Breast epithelium (tissue), 3 donors: ENCODE measurements at regions not wholly inside any gene's neighbourhood (a gene's known extent, or its start where the extent isn't known, plus 50 kb on each side); places are given as distances from the start of the nearest gene placed in this dataset.

Experiments used
- CTCF ChIP-seq, 3 donors: fragments of 450-650 bp; IDR thresholded peaks; one replicate each; pipeline ENCODE4 v1.5.1; 2016 to 2017; ENCODE audit warnings: antibody characterized with exemption in 3 of 3, mild to moderate bottlenecking in 3 of 3, moderate library complexity in 3 of 3
- POLR2A ChIP-seq: fragments of 450-650 bp; IDR thresholded peaks from one replicate; pipeline ENCODE4 v1.6.1; 2016; ENCODE audit warnings: antibody characterized with exemption, mild to moderate bottlenecking, moderate library complexity
- POLR2AphosphoS5 ChIP-seq, 3 donors: sonication (generic); formaldehyde crosslinking; IDR thresholded peaks; one replicate each; pipeline ENCODE4 v1.6.1; 2017; ENCODE audit warnings: antibody characterized with exemption in 3 of 3

DNA sequence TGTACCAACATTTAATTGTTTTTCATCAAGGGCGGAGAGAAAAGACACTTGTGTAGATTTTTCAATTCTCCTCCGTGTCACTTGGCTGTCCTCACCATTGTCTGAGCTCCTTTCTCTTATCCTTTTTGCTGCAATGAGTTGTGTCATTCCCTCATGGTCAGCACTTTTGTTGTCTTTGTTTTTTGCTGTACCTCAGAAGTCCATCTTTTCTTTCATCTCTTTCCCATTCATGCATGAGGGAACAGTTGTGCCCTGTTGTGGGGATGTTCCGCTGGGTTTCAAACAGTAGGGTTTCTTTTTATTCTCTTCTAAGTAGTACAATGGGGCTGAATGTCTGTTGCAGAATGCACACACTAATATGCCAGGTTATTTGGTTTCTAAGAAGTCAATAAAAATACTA lies 222.6 kb downstream of the TM9SF2 start:
- TF ChIP-seq CTCF (IDR thresholded peaks at IDR 0.05) = no peak
- no peak for TF ChIP-seq POLR2A
- no peak for TF ChIP-seq POLR2AphosphoS5 (IDR thresholded peaks at IDR 0.05)
